ENCODE measurements at regions not wholly inside any gene's neighbourhood (a gene's known extent, or its start where the extent isn't known, plus 50 kb on each side); places are given as distances from the start of the nearest gene placed in this dataset.

DNA sequence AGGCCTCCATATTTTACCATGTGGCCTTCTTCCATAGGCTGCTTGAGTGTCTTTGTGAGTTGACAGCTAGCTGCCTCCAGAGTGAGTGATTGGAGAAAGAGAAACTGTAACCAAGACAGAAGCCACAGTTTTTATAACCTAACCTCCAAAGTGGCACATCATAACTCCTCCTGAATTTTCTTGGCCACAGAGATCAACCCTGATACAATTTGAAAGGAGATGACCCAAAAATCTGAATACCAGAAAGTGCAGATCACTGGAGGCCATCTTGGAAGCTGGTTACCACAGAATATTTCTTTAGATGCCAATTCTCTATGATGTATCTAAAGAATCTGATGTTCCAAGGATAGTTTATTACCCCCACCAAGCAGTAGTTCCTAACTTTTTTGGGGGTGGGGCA is 254.3 kb upstream of the PDE4D start:
- no peak for TF ChIP-seq POLR2A (IDR thresholded peaks at IDR 0.05)
- no peak for TF ChIP-seq CTCF (IDR thresholded peaks at IDR 0.05)
- H3K27me3 ChIP-seq: no peaks in the 10 kb centered on the region

GRCh38 chr5:60143942-60144549 is 250.5 kb upstream of the PDE4D start:
- H3K4me3 ChIP-seq: no peak overlapping the region
- no peaks in the 10 kb centered on the region for H3K4me1 ChIP-seq
- no peaks in the 10 kb centered on the region for H3K27me3 ChIP-seq
- no peaks in the 10 kb centered on the region for H3K36me3 ChIP-seq
- H3K27ac ChIP-seq: no peak overlapping the region
- no peak for DNase-seq
- TF ChIP-seq POLR2A (IDR thresholded peaks at IDR 0.05) (no peak), CTCF (IDR thresholded peaks at IDR 0.05) (no peak)
- H3K9me3 ChIP-seq: no peaks in the 10 kb centered on the region

More for the DNA sequence above, 254.3 kb upstream of the PDE4D start:
- no peaks in the 10 kb centered on the region for H3K4me1 ChIP-seq
- DNase-seq: no peak
- no peaks in the 10 kb centered on the region for H3K9me3 ChIP-seq
- H3K36me3 ChIP-seq: no peaks in the 10 kb centered on the region
- no peak overlapping the region for H3K4me3 ChIP-seq
- no peak overlapping the region for H3K27ac ChIP-seq

DNA sequence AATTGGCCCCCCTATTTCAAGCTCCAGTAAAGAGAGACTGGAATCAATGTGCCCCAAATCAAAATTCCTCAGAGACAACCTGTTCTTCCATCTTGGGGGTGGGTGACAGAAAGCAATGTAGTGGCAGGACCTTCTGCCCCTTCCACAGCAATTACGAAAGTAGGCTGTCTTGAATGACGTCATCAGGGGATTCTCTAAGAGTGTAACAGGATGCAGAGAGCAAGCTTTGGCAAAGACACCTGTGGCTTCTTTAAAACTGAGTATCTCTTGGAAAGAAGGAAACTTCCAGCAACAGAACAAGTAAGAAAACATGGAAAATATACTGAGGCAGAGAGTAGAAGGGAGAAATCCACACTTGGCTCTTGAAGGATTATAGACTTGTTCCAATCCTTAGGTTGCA is 247.6 kb upstream of the PDE4D start:
- H3K36me3 ChIP-seq: no peaks in the 10 kb centered on the region
- TF ChIP-seq CTCF (IDR thresholded peaks at IDR 0.05) (no peak), POLR2A (IDR thresholded peaks at IDR 0.05) (no peak)
- no peak overlapping the region for H3K4me3 ChIP-seq
- no peak for DNase-seq
- H3K4me1 ChIP-seq: no peaks in the 10 kb centered on the region
- H3K9me3 ChIP-seq: no peaks in the 10 kb centered on the region
- H3K27me3 ChIP-seq: no peaks in the 10 kb centered on the region
- H3K27ac ChIP-seq: no peak overlapping the region

GRCh38 chr5:60136841-60137240 is 243.3 kb upstream of the PDE4D start:
- H3K4me3 ChIP-seq: no peak overlapping the region
- no peak overlapping the region for H3K27ac ChIP-seq
- no peak for DNase-seq
- no peaks in the 10 kb centered on the region for H3K36me3 ChIP-seq
- no peaks in the 10 kb centered on the region for H3K9me3 ChIP-seq
- TF ChIP-seq POLR2A (IDR thresholded peaks at IDR 0.05) (no peak), CTCF (IDR thresholded peaks at IDR 0.05) (no peak)
- H3K27me3 ChIP-seq: no peaks in the 10 kb centered on the region
- H3K4me1 ChIP-seq: no peaks in the 10 kb centered on the region

- TF ChIP-seq POLR2A (IDR thresholded peaks at IDR 0.05) (no peak), CTCF (IDR thresholded peaks at IDR 0.05) (no peak)
- Histone ChIP-seq H3K27me3 (no peaks in the 10 kb centered on the region), H3K9me3 (no peaks in the 10 kb centered on the region), H3K4me3 (no peak overlapping the region), H3K36me3 (no peaks in the 10 kb centered on the region), H3K27ac (no peak overlapping the region), H3K4me1 (no peaks in the 10 kb centered on the region)
- no peak for DNase-seq
These were observed 238.0 kb upstream of the PDE4D start for GRCh38 chr5:60131504-60131903.

- DNase-seq: no peak
- no peaks in the 10 kb centered on the region for H3K36me3 ChIP-seq
- H3K27me3 ChIP-seq: no peaks in the 10 kb centered on the region
- no peak overlapping the region for H3K27ac ChIP-seq
- H3K4me1 ChIP-seq: no peaks in the 10 kb centered on the region
- no peak overlapping the region for H3K4me3 ChIP-seq
- H3K9me3 ChIP-seq: no peaks in the 10 kb centered on the region
- TF ChIP-seq POLR2A (IDR thresholded peaks at IDR 0.05): no peak
- no peak for TF ChIP-seq CTCF (IDR thresholded peaks at IDR 0.05)
These were observed 232.1 kb upstream of the PDE4D start for GRCh38 chr5:60125636-60126035.
